ENCODE measurements at regions not wholly inside any gene's neighbourhood (a gene's known extent, or its start where the extent isn't known, plus 50 kb on each side); places are given as distances from the start of the nearest gene placed in this dataset.

DNA sequence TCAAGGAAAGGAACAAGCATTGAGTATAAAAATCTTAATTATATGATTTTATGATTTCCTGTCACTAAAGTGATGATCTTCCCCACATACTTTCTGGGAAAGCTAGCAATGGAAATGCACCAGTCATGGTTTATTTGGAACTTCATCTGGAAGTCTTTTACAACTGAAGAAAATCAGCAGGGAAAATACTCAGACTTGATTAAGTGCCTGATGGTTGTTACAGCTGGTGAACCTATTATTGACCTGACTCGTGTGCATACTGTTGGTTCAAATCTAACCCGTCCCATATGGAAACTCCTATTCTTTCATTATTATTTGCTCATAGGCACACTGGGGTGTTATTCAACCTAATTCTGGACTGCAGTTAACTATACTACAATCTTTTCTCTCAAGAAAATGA is 701.8 kb upstream of the CCDC54 start:
- H3K27ac Mint-ChIP-seq, result no peak overlapping the region
- H3K36me3 Mint-ChIP-seq (ENCODE audit: low read depth), result no peaks in the 10 kb centered on the region
- H3K9me3 Mint-ChIP-seq, result no peaks in the 10 kb centered on the region
- POLR2A ChIA-PET, result no interaction called here
- H3K4me3 Mint-ChIP-seq, result no peak overlapping the region
- intact Hi-C loops (cut with micrococcal nuclease), result no loop called here
- CTCF ChIA-PET, result no interaction called here
- DNase-seq (no peak), ATAC-seq (ENCODE audit: low read depth) (no peak)
- peaks cover 2% of the 10 kb centered on the region for H3K27me3 Mint-ChIP-seq
- TF ChIP-seq, protein P1, sequence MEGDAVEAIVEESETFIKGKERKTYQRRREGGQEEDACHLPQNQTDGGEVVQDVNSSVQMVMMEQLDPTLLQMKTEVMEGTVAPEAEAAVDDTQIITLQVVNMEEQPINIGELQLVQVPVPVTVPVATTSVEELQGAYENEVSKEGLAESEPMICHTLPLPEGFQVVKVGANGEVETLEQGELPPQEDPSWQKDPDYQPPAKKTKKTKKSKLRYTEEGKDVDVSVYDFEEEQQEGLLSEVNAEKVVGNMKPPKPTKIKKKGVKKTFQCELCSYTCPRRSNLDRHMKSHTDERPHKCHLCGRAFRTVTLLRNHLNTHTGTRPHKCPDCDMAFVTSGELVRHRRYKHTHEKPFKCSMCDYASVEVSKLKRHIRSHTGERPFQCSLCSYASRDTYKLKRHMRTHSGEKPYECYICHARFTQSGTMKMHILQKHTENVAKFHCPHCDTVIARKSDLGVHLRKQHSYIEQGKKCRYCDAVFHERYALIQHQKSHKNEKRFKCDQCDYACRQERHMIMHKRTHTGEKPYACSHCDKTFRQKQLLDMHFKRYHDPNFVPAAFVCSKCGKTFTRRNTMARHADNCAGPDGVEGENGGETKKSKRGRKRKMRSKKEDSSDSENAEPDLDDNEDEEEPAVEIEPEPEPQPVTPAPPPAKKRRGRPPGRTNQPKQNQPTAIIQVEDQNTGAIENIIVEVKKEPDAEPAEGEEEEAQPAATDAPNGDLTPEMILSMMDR (IDR thresholded peaks at IDR 0.05), result no peak
- H3K4me1 Mint-ChIP-seq, result no peaks in the 10 kb centered on the region

DNA sequence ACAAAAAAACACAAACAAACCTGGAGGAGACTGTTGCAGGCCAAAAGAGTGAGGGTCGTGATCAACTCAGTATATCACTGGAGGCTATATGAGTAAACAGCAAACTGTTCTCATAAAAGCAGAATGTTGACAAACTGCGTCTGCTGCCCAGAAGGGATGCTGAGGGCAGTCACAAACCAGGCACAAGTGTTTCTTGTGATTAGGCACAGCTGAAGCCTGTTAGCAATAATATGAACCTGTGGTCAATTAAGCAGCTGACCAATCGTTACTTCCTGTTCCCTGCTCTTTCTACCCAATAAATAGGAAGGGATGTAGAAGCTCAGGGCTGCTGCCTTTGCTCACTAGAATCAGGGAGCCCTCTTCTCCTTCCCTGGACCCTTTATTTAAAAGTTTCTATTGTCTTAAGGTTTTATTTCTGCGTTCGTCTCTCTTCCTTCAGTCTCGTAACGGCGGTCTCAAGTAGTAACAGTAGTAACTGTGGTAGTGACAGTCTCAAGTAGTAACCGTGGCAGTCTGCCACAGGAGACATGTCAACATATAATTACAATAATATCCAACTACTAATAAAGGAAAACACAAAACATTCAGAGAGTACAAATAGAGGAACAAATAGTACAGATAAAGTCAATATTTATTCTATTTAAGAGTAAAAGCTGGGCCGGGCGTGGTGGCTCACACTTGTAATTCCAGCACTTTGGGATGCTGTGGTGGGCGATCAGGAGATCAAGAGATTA is 698.4 kb upstream of the CCDC54 start:
- no peaks in the 10 kb centered on the region for H3K4me1 Mint-ChIP-seq
- DNase-seq (no peak), ATAC-seq (ENCODE audit: low read depth) (no peak)
- no peaks in the 10 kb centered on the region for H3K36me3 Mint-ChIP-seq (ENCODE audit: low read depth)
- POLR2A ChIA-PET, result no interaction called here
- CTCF ChIA-PET, result no interaction called here
- H3K9me3 Mint-ChIP-seq, result no peaks in the 10 kb centered on the region
- TF ChIP-seq, protein P1 (IDR thresholded peaks at IDR 0.05), result no peak
- H3K27me3 Mint-ChIP-seq, result peaks cover 2% of the 10 kb centered on the region
- H3K4me3 Mint-ChIP-seq, result no peak overlapping the region
- H3K27ac Mint-ChIP-seq, result no peak overlapping the region
- intact Hi-C loops (cut with micrococcal nuclease), result no loop called here

DNA sequence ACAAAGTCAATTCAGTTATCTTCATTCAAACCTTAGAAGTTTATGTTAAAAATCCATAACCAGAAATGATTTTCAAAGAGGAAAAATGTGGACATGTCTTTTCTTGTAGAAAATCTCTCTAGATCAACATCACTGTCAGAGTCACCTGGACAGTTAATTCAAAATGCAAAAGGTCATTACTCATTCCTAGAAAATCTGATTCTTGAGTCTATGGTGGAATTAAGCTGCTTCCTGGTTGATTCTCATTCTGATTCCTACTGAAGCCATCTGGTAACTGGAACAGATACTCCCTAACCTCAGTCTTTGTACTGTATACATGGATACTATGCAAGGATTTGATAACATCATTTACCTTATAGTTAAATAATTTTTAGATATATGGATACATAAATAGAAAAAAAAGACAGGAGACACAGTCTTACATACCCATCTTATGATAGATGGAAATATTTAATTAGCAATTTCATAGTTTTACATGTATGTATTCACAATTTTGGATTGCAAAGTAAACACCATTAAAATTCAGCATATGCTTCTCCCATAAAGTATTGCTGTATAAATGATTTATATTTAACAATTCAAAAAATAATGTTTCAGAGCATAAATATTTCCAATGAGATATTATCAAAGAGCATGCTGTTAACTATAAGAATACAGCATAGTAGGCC is 693.2 kb upstream of the CCDC54 start:
- ChIA-PET CTCF (no interaction called here), POLR2A (no interaction called here)
- Mint-ChIP-seq H3K9me3 (no peaks in the 10 kb centered on the region), H3K27ac (no peak overlapping the region), H3K4me1 (no peaks in the 10 kb centered on the region), H3K4me3 (no peak overlapping the region), H3K27me3 (peaks cover 2% of the 10 kb centered on the region), H3K36me3 (ENCODE audit: low read depth) (no peaks in the 10 kb centered on the region)
- no peak for DNase-seq
- intact Hi-C loops (cut with micrococcal nuclease), result no loop called here
- no peak for ATAC-seq (ENCODE audit: low read depth)
- TF ChIP-seq, protein P1 (IDR thresholded peaks at IDR 0.05), result no peak

DNA sequence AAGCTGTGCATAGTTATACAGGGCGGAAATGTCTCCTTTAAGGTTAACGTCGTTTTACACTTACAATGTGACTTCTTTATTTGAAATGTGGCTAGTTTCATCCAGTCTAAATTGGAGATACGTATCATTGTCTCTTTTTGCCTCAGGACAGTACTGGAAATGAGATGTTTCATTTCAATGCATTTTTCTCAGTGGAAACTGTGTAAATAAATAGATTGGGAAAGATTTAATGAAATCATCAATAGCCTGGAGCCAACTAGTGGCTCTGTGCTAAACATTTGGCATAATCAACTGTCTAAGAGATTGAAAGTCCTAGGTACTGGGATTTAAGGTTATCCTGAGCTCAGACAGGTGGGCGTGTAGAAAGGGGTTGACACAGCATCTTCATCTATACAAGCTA is 691.5 kb upstream of the CCDC54 start:
- TF ChIP-seq, protein P1 (IDR thresholded peaks at IDR 0.05), result no peak
- CTCF ChIA-PET, result no interaction called here
- Mint-ChIP-seq H3K4me3 (no peak overlapping the region), H3K27me3 (no peaks in the 10 kb centered on the region), H3K27ac (no peak overlapping the region), H3K9me3 (no peaks in the 10 kb centered on the region), H3K36me3 (ENCODE audit: low read depth) (no peaks in the 10 kb centered on the region), H3K4me1 (no peaks in the 10 kb centered on the region)
- ATAC-seq (ENCODE audit: low read depth), result no peak
- intact Hi-C loops (cut with micrococcal nuclease), result no loop called here
- POLR2A ChIA-PET, result no interaction called here
- DNase-seq, result no peak

DNA sequence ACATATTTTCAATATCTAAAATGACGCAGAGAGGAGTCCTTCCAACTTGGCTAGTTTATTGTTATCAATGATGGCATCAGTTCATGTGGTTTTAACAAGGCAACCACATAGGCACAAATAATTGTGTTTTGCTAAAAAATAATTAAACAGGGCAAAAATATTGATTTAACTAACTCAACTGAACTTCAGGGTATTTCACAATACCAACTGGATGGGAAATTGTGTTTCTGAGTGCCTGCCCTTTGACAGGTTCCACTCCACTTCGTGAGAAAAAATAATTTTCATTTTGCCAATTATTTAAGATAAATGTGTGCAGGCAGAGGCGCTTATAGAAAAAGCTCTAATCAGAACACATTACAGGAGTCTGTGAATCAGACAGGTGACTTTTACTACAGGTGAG is 689.3 kb upstream of the CCDC54 start:
- ATAC-seq (ENCODE audit: low read depth) (no peak), DNase-seq (no peak)
- Mint-ChIP-seq H3K4me3 (no peak overlapping the region), H3K9me3 (no peaks in the 10 kb centered on the region), H3K27me3 (no peaks in the 10 kb centered on the region), H3K27ac (no peak overlapping the region), H3K4me1 (no peaks in the 10 kb centered on the region), H3K36me3 (ENCODE audit: low read depth) (no peaks in the 10 kb centered on the region)
- POLR2A ChIA-PET, result no interaction called here
- TF ChIP-seq, protein P1 (IDR thresholded peaks at IDR 0.05), result no peak
- intact Hi-C loops (cut with micrococcal nuclease), result no loop called here
- CTCF ChIA-PET, result no interaction called here

Data from activated B cell treated with CpG ODN at 0.5 μM for 24 hours (primary cell).